ENCODE measurements at regions not wholly inside any gene's neighbourhood (a gene's known extent, or its start where the extent isn't known, plus 50 kb on each side); places are given as distances from the start of the nearest gene placed in this dataset.

DNA sequence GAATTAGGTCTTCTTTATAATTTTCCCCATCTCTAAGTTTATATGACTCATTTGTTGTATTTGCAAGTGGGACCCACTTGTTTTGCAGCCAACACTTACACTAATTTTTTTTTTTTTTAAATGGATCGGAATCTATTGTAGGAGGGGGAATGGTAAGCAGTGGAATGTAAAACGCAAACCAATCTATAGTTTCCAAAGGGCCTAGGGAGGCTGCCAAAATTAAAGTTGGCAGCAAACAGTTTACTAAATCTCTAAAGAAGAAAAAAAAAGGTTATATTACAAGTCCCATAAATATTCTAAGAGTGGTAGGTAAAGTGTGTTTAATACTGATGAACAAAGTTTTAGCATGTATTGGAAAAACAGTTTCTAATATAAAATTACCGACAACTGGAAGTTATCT lies 416.8 kb upstream of the SALL1 start:
- intact Hi-C loops (cut with micrococcal nuclease; ENCODE audit: unreplicated experiment): no loop called here
- Mint-ChIP-seq H3K36me3 (ENCODE audit: insufficient read depth, unreplicated experiment) (no peaks in the 10 kb centered on the region), H3K4me1 (ENCODE audit: low read depth, unreplicated experiment) (peaks cover 8% of the 10 kb centered on the region), H3K4me3 (ENCODE audit: low read depth, unreplicated experiment) (no peak overlapping the region), H3K27me3 (ENCODE audit: unreplicated experiment) (no peaks in the 10 kb centered on the region), H3K27ac (ENCODE audit: unreplicated experiment) (no peak overlapping the region), H3K9me3 (ENCODE audit: low read depth, unreplicated experiment) (no peaks in the 10 kb centered on the region)
- CTCF ChIA-PET: no interaction called here
- BruUV-seq (replicated peaks): no TSS peak
- TF ChIP-seq, protein P1, sequence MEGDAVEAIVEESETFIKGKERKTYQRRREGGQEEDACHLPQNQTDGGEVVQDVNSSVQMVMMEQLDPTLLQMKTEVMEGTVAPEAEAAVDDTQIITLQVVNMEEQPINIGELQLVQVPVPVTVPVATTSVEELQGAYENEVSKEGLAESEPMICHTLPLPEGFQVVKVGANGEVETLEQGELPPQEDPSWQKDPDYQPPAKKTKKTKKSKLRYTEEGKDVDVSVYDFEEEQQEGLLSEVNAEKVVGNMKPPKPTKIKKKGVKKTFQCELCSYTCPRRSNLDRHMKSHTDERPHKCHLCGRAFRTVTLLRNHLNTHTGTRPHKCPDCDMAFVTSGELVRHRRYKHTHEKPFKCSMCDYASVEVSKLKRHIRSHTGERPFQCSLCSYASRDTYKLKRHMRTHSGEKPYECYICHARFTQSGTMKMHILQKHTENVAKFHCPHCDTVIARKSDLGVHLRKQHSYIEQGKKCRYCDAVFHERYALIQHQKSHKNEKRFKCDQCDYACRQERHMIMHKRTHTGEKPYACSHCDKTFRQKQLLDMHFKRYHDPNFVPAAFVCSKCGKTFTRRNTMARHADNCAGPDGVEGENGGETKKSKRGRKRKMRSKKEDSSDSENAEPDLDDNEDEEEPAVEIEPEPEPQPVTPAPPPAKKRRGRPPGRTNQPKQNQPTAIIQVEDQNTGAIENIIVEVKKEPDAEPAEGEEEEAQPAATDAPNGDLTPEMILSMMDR (IDR thresholded peaks at IDR 0.05; ENCODE audit: unreplicated experiment): no peak
- no peak for DNase-seq

DNA sequence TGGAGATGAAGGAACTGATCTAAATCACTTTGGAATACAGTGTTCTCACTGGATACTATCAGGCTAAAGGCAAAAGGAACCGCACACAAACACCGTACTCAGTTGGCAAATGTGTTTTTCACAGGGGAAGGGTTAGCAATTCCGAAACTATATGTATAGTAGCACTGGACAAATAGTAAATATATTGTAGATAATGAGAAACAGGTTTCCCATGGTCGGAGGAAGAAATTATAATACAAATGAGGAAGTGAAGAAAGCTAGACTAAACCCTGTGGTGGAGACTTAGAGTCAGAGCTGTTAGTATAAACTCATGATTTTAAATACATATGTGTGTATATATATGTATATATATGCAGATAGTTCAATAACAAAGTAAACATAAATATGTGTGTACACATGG lies 414.1 kb upstream of the SALL1 start:
- Mint-ChIP-seq H3K27me3 (ENCODE audit: unreplicated experiment) (no peaks in the 10 kb centered on the region), H3K4me3 (ENCODE audit: low read depth, unreplicated experiment) (no peak overlapping the region)
- CTCF ChIA-PET: interaction anchor here (0.6 kb wide), 1 partner anchor 213 kb away, joined by 3 read pairs; no protein-coding TSS in a partner anchor

DNA sequence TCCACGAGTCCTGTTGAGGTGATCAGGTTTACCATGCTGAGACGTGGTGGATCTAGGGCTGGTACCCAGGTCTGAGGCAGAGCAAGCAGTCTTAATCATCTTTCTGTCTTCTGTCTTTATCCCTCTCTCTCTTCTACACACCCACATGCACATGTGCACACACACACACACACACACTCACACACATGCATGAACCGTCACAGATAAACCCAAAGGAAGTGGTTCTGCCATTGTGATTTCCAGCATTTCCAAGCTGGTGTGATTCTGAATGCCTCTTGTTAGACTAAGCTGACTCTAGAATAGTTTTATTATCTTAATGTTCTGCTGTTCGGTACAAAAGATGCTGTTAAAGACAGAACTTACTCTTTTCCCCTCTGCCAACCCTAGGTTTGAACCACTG lies 411.8 kb upstream of the SALL1 start:
- no peak for DNase-seq
- no peaks in the 10 kb centered on the region for H3K9me3 Mint-ChIP-seq (ENCODE audit: low read depth, unreplicated experiment)
- TF ChIP-seq, protein P1 (IDR thresholded peaks at IDR 0.05; ENCODE audit: unreplicated experiment): no peak
- H3K4me1 Mint-ChIP-seq (ENCODE audit: low read depth, unreplicated experiment): no peaks in the 10 kb centered on the region
- no TSS peak for BruUV-seq (replicated peaks)
- no peak overlapping the region for H3K4me3 Mint-ChIP-seq (ENCODE audit: low read depth, unreplicated experiment)
- CTCF ChIA-PET: no interaction called here
- no peak overlapping the region for H3K27ac Mint-ChIP-seq (ENCODE audit: unreplicated experiment)
- peaks cover 9% of the 10 kb centered on the region for H3K27me3 Mint-ChIP-seq (ENCODE audit: unreplicated experiment)
- intact Hi-C loops (cut with micrococcal nuclease; ENCODE audit: unreplicated experiment): no loop called here
- no peaks in the 10 kb centered on the region for H3K36me3 Mint-ChIP-seq (ENCODE audit: insufficient read depth, unreplicated experiment)

More for the DNA sequence above, 414.1 kb upstream of the SALL1 start:
- Mint-ChIP-seq H3K9me3 (ENCODE audit: low read depth, unreplicated experiment) (no peaks in the 10 kb centered on the region), H3K4me1 (ENCODE audit: low read depth, unreplicated experiment) (peaks cover 8% of the 10 kb centered on the region), H3K36me3 (ENCODE audit: insufficient read depth, unreplicated experiment) (no peaks in the 10 kb centered on the region), H3K27ac (ENCODE audit: unreplicated experiment) (no peak overlapping the region)
- DNase-seq: no peak
- TF ChIP-seq, protein P1 (IDR thresholded peaks at IDR 0.05; ENCODE audit: unreplicated experiment): no peak
- intact Hi-C loops (cut with micrococcal nuclease; ENCODE audit: unreplicated experiment): no loop called here
- BruUV-seq (replicated peaks): no TSS peak

DNA sequence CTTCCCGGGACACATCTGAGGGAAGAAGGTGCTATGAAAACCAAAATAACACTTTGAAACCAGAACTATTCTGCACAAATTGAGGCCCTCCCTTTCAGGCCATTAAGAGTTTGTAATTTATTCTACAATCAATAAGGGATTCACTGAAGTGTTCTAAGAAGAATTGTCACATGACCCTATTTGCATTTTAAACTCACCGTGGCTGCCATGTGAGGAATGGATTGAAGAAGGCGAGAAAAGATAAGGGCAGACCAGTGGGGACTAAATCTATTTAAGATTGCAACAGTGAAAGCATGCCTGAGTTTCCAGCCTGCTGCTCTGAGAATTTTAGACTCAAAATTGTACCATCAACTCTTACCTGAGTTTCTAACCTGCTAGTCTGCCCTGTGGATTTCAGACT lies 408.8 kb upstream of the SALL1 start:
- BruUV-seq (replicated peaks): no TSS peak
- intact Hi-C loops (cut with micrococcal nuclease; ENCODE audit: unreplicated experiment): no loop called here

More for the DNA sequence above, 408.8 kb upstream of the SALL1 start:
- Mint-ChIP-seq H3K4me1 (ENCODE audit: low read depth, unreplicated experiment) (no peaks in the 10 kb centered on the region), H3K27ac (ENCODE audit: unreplicated experiment) (no peak overlapping the region), H3K27me3 (ENCODE audit: unreplicated experiment) (peaks cover 20% of the 10 kb centered on the region), H3K9me3 (ENCODE audit: low read depth, unreplicated experiment) (no peaks in the 10 kb centered on the region), H3K4me3 (ENCODE audit: low read depth, unreplicated experiment) (no peak overlapping the region), H3K36me3 (ENCODE audit: insufficient read depth, unreplicated experiment) (no peaks in the 10 kb centered on the region)
- no peak for DNase-seq
- TF ChIP-seq, protein P1 (IDR thresholded peaks at IDR 0.05; ENCODE audit: unreplicated experiment): no peak
- CTCF ChIA-PET: no interaction called here

Data from Calu3 (cell line).